ENCODE measurements at regions not wholly inside any gene's neighbourhood (a gene's known extent, or its start where the extent isn't known, plus 50 kb on each side); places are given as distances from the start of the nearest gene placed in this dataset.

DNA sequence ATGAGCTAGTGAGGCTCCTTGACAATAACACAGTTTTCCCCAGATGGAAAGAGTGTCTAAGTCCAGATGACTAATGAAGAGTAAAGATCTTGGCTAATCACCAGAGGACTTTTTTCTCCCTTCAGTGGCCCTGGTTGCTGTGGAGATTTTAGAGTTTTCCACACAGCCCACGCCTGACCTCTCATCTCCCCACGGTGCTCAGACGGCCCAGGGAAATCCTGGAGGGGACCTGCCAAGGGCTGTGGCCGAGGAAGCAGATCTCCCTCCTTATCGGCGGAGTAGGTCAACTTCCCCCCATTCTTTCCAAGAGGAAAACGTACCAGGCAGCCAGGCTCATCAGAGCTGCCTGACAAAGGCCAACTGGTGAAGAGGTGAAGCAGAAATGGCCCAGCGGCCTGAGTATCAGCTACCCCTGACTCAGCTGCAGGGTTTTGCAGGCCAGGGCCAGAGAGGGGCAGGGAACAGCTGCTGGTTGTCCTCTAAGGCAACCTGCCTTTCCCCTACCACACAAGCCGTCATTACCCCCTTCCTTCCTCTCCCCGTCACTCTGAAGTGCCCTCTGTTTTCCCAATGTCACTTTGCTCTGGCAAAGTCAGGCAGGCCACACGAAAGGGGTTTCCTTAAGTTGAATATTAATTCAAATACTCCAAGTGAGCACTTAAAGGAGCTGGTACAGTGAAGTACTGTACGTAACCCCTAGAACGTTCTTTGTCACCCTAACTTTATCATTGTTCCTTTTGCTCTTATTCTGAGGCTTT is 140.2 kb upstream of the ADAMTS18 start:
- in situ Hi-C loops (cut with MboI; ENCODE audit: low pct_unique_long_range_greater_than_20kb, low sequenced_read_pairs, unreplicated experiment): no loop called here
- no peak for DNase-seq (ENCODE audit: low spot score)
- TF ChIP-seq CTCF (IDR thresholded peaks at IDR 0.05; ENCODE audit: extremely low read depth, insufficient read depth, missing control alignments): no peak

- no peak for TF ChIP-seq CTCF (IDR thresholded peaks at IDR 0.05; ENCODE audit: extremely low read depth, insufficient read depth, missing control alignments)
- in situ Hi-C loops (cut with MboI; ENCODE audit: low pct_unique_long_range_greater_than_20kb, low sequenced_read_pairs, unreplicated experiment): no loop called here
- DNase-seq (ENCODE audit: low spot score): no peak
Measured at GRCh38 chr16:77579351-77579891, 142.9 kb upstream of the NUDT7 start.

DNA sequence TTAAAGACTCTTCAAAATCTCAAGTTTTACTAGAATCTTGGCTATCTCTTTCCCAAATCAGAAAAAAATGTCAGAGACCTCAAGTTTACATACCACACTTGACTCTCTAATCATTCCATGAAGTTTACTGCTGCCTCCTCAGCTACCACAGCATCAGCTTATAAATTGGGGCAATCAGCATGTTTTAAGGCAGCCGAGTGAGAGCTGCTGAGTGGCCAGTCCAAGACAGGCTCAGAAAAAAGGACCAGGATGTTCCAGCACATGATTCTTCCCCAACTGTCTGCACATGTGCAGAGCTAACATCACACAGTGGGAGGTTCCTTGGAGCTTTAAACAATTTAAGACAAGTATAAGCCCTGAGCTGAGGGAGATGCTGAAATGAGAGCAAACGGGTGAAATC is 140.6 kb upstream of the NUDT7 start:
- in situ Hi-C loops (cut with MboI; ENCODE audit: low pct_unique_long_range_greater_than_20kb, low sequenced_read_pairs, unreplicated experiment): no loop called here
- no peak for TF ChIP-seq CTCF (IDR thresholded peaks at IDR 0.05; ENCODE audit: extremely low read depth, insufficient read depth, missing control alignments)

DNA sequence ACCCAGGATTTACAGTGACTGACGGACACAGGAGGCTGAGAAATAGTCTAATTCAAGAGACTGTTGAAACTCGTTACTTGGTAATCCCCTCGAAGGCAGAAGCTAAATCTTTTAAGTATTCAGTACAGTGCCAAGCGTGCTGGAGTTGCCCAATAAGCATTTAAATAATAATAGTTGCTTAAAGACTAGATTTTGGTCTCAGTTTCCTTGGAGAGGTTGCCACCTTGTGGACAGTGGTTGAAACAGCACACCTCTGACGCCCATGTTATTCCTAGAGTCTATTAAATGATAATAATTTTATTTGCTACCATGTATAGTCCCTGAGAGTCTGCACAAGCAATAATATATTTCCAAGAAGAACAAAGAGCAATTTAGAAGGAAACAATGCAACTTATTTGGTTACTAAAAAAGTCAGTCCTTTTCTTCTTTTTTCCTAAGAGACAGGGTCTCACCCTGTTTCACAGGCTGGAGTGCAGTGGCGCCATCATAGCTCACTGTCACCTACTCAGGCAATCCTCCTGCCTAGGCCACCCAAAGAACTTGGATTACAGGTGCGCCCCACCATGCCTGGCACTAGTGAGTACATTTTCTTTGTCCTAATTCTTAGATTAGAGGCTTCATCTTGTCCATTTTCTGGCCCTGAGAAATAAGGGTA is 138.0 kb upstream of the NUDT7 start:
- peak; percentile 79 for TF ChIP-seq CTCF (IDR thresholded peaks at IDR 0.05; ENCODE audit: extremely low read depth, insufficient read depth, missing control alignments)
- in situ Hi-C loops (cut with MboI; ENCODE audit: low pct_unique_long_range_greater_than_20kb, low sequenced_read_pairs, unreplicated experiment): no loop called here
- peak; percentile 57 for DNase-seq (ENCODE audit: low spot score)

More for the DNA sequence above, 140.6 kb upstream of the NUDT7 start:
- no peak for DNase-seq (ENCODE audit: low spot score)

GRCh38 chr16:77585379-77586251 is 136.7 kb upstream of the NUDT7 start:
- no peak for DNase-seq (ENCODE audit: low spot score)
- in situ Hi-C loops (cut with MboI; ENCODE audit: low pct_unique_long_range_greater_than_20kb, low sequenced_read_pairs, unreplicated experiment): loop anchor here (5.0 kb wide), 1 partner anchor 358 kb away; no protein-coding TSS in a partner anchor
- TF ChIP-seq CTCF (IDR thresholded peaks at IDR 0.05; ENCODE audit: extremely low read depth, insufficient read depth, missing control alignments): no peak

DNA sequence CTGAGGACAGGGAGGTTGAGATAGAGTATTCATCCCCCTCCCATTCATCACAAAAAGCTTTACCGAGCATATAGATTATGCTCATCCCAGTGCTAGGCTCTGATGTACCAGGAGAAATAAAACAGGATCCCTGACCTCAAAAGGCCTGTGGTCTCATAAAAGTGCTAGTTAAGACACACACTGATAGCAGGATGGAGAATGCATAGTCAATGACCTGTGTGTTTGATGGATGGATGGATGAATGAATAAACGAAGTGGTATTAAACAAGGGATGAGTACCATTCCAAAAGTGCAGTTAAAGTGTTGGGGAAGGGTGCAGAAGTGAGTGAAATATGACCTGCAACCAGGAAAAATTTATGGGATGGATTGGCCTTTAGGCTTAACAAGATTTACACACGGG is 133.9 kb upstream of the NUDT7 start:
- no peak for TF ChIP-seq CTCF (IDR thresholded peaks at IDR 0.05; ENCODE audit: extremely low read depth, insufficient read depth, missing control alignments)
- in situ Hi-C loops (cut with MboI; ENCODE audit: low pct_unique_long_range_greater_than_20kb, low sequenced_read_pairs, unreplicated experiment): loop anchor here (5.0 kb wide), 1 partner anchor 361 kb away; no protein-coding TSS in a partner anchor
- no peak for DNase-seq (ENCODE audit: low spot score)
